Parathyroid adenoma (tissue), 2 donors: ENCODE measurements at regions not wholly inside any gene's neighbourhood (a gene's known extent, or its start where the extent isn't known, plus 50 kb on each side); places are given as distances from the start of the nearest gene placed in this dataset.

ENCODE experiments used
- H2AFZ ChIP-seq: fragments of 300-600 bp; sonication (generic); one replicate; pipeline ENCODE4 v1.7.0; 2017; ENCODE audit warnings: antibody characterized with exemption, mild to moderate bottlenecking
- H3K27ac ChIP-seq: fragments of 300-600 bp; sonication (generic); one replicate; pipeline ENCODE4 v1.7.0; 2017
- H3K27me3 ChIP-seq: fragments of 300-600 bp; sonication (generic); one replicate; pipeline ENCODE4 v1.7.0; 2017; ENCODE audit warnings: low read length; ENCODE audit not compliant: control insufficient read depth, insufficient read depth
- H3K36me3 ChIP-seq: fragments of 300-600 bp; sonication (generic); one replicate; pipeline ENCODE4 v1.7.0; 2017; ENCODE audit warnings: low read length; ENCODE audit not compliant: control insufficient read depth, insufficient read depth
- H3K4me1 ChIP-seq: fragments of 300-600 bp; sonication (generic); one replicate; pipeline ENCODE4 v1.7.0; 2017; ENCODE audit warnings: control low read depth
- H3K4me2 ChIP-seq: fragments of 300-600 bp; sonication (generic); one replicate; pipeline ENCODE4 v1.7.0; 2017; ENCODE audit warnings: low read length
- H3K4me3 ChIP-seq: fragments of 300-600 bp; sonication (generic); one replicate; pipeline ENCODE4 v1.7.0; 2017; ENCODE audit warnings: low read depth, low read length
- H3K79me2 ChIP-seq: fragments of 300-600 bp; sonication (generic); one replicate; pipeline ENCODE4 v1.7.0; 2017; ENCODE audit warnings: control low read depth
- H3K9ac ChIP-seq: fragments of 300-600 bp; sonication (generic); one replicate; pipeline ENCODE4 v1.7.0; 2017; ENCODE audit warnings: mild to moderate bottlenecking
- H3K9me3 ChIP-seq: fragments of 300-600 bp; sonication (generic); one replicate; pipeline ENCODE4 v1.7.0; 2017; ENCODE audit warnings: low read length; ENCODE audit not compliant: control insufficient read depth
- CTCF ChIP-seq: fragments of 300-600 bp; sonication (generic); IDR thresholded peaks from one replicate; pipeline ENCODE4 v1.7.0; 2017; ENCODE audit warnings: antibody characterized with exemption, mild to moderate bottlenecking
- donor health status: primary hyperparathyroidism.

GRCh38 chr3:144864646-144865045 lies 893.0 kb downstream of the DIPK2A start:
- Histone ChIP-seq H3K4me3 (no peak overlapping the region), H3K36me3 (no peaks in the 10 kb centered on the region)

GRCh38 chr3:144865948-144866347 lies 894.3 kb downstream of the DIPK2A start:
- H3K79me2 ChIP-seq = no peaks in the 10 kb centered on the region
- no peak overlapping the region for H3K9ac ChIP-seq
- no peaks in the 10 kb centered on the region for H3K27me3 ChIP-seq
- no peaks in the 10 kb centered on the region for H3K36me3 ChIP-seq
- H2AFZ ChIP-seq = no peak overlapping the region
- no peak for TF ChIP-seq CTCF
- no peak overlapping the region for H3K4me3 ChIP-seq
- H3K4me2 ChIP-seq = no peak overlapping the region
- no peaks in the 10 kb centered on the region for H3K4me1 ChIP-seq
- H3K27ac ChIP-seq = no peak overlapping the region
- no peaks in the 10 kb centered on the region for H3K9me3 ChIP-seq

More at GRCh38 chr3:144864646-144865045, 893.0 kb downstream of the DIPK2A start:
- H3K9me3 ChIP-seq = no peaks in the 10 kb centered on the region
- no peaks in the 10 kb centered on the region for H3K4me1 ChIP-seq
- H3K4me2 ChIP-seq = no peak overlapping the region
- no peaks in the 10 kb centered on the region for H3K79me2 ChIP-seq
- no peaks in the 10 kb centered on the region for H3K27me3 ChIP-seq
- H2AFZ ChIP-seq = no peak overlapping the region
- no peak overlapping the region for H3K9ac ChIP-seq
- TF ChIP-seq CTCF = no peak
- no peak overlapping the region for H3K27ac ChIP-seq

GRCh38 chr3:144866476-144866875 lies 894.9 kb downstream of the DIPK2A start:
- Histone ChIP-seq H3K27ac (no peak overlapping the region), H3K4me2 (no peak overlapping the region), H2AFZ (no peak overlapping the region), H3K4me1 (no peaks in the 10 kb centered on the region), H3K4me3 (no peak overlapping the region), H3K79me2 (no peaks in the 10 kb centered on the region), H3K36me3 (no peaks in the 10 kb centered on the region), H3K9me3 (no peaks in the 10 kb centered on the region), H3K27me3 (no peaks in the 10 kb centered on the region), H3K9ac (no peak overlapping the region)
- no peak for TF ChIP-seq CTCF

GRCh38 chr3:144868506-144868905 lies 896.9 kb downstream of the DIPK2A start:
- TF ChIP-seq CTCF = no peak
- Histone ChIP-seq H3K9ac (no peak overlapping the region), H3K4me3 (no peak overlapping the region), H3K4me2 (no peak overlapping the region), H3K4me1 (no peaks in the 10 kb centered on the region), H3K79me2 (no peaks in the 10 kb centered on the region), H3K9me3 (no peaks in the 10 kb centered on the region), H3K36me3 (no peaks in the 10 kb centered on the region), H3K27ac (no peak overlapping the region), H2AFZ (no peak overlapping the region), H3K27me3 (no peaks in the 10 kb centered on the region)

- H3K4me1 ChIP-seq = no peaks in the 10 kb centered on the region
- H3K36me3 ChIP-seq = no peaks in the 10 kb centered on the region
- no peak overlapping the region for H3K27ac ChIP-seq
- H3K79me2 ChIP-seq = no peaks in the 10 kb centered on the region
- no peaks in the 10 kb centered on the region for H3K27me3 ChIP-seq
- no peak for TF ChIP-seq CTCF
- no peaks in the 10 kb centered on the region for H3K9me3 ChIP-seq
- H3K4me3 ChIP-seq = no peak overlapping the region
- H3K9ac ChIP-seq = no peak overlapping the region
- H3K4me2 ChIP-seq = no peak overlapping the region
- H2AFZ ChIP-seq = no peak overlapping the region
Measured at GRCh38 chr3:144873066-144873465, 901.4 kb downstream of the DIPK2A start.
